ENCODE measurements at regions not wholly inside any gene's neighbourhood (a gene's known extent, or its start where the extent isn't known, plus 50 kb on each side); places are given as distances from the start of the nearest gene placed in this dataset.

DNA sequence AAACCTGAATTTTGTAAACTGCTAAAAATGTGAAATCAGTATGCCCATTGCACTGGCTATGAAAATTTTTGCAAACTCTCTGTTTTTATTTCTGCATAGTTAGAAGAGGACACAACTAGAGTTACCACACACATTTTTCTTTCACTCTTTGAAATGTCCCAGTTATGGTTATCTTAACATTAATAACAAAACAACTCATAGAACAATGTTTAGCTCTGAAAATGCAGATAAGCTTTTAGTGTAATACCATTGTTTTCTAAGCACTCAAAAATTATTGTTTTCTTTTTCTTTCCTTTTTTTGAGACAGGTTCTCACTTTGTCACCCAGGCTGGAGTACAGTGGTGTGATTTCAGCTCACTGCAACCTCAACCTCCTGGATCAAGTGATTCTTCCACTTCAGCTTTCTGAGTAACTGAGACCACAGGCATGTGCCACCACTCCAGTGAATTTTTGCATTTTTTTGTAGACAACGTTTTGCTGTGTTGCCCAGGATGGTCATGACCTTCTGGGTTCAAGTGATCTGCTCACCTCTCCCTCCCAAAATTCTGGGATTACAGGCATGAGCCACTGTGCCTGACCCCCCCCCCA, 1204.5 kb upstream of the ZEB2 start:
- TF ChIP-seq, protein P1, sequence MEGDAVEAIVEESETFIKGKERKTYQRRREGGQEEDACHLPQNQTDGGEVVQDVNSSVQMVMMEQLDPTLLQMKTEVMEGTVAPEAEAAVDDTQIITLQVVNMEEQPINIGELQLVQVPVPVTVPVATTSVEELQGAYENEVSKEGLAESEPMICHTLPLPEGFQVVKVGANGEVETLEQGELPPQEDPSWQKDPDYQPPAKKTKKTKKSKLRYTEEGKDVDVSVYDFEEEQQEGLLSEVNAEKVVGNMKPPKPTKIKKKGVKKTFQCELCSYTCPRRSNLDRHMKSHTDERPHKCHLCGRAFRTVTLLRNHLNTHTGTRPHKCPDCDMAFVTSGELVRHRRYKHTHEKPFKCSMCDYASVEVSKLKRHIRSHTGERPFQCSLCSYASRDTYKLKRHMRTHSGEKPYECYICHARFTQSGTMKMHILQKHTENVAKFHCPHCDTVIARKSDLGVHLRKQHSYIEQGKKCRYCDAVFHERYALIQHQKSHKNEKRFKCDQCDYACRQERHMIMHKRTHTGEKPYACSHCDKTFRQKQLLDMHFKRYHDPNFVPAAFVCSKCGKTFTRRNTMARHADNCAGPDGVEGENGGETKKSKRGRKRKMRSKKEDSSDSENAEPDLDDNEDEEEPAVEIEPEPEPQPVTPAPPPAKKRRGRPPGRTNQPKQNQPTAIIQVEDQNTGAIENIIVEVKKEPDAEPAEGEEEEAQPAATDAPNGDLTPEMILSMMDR (conservative IDR thresholded peaks at IDR 0.05; ENCODE audit: low read depth, low read length), result no peak
- no peak overlapping the region for H3K4me3 ChIP-seq (ENCODE audit: low read length)
- DNase-seq (ENCODE audit: low read depth), result no peak

GRCh38 chr2:145723872-145724271, 1204.0 kb upstream of the ZEB2 start:
- no peak for DNase-seq (ENCODE audit: low read depth)
- TF ChIP-seq, protein P1 (conservative IDR thresholded peaks at IDR 0.05; ENCODE audit: low read depth, low read length), result no peak
- H3K4me3 ChIP-seq (ENCODE audit: low read length), result no peak overlapping the region

GRCh38 chr2:145721681-145722080, 1201.8 kb upstream of the ZEB2 start:
- no peak for DNase-seq (ENCODE audit: low read depth)
- TF ChIP-seq, protein P1 (conservative IDR thresholded peaks at IDR 0.05; ENCODE audit: low read depth, low read length), result no peak
- H3K4me3 ChIP-seq (ENCODE audit: low read length), result no peak overlapping the region

GRCh38 chr2:145715601-145716000, 1195.7 kb upstream of the ZEB2 start:
- TF ChIP-seq, protein P1 (conservative IDR thresholded peaks at IDR 0.05; ENCODE audit: low read depth, low read length), result no peak
- no peak for DNase-seq (ENCODE audit: low read depth)
- H3K4me3 ChIP-seq (ENCODE audit: low read length), result no peak overlapping the region

GRCh38 chr2:145710303-145710702, 1190.4 kb upstream of the ZEB2 start:
- TF ChIP-seq, protein P1 (conservative IDR thresholded peaks at IDR 0.05; ENCODE audit: low read depth, low read length), result no peak
- no peak overlapping the region for H3K4me3 ChIP-seq (ENCODE audit: low read length)

DNA sequence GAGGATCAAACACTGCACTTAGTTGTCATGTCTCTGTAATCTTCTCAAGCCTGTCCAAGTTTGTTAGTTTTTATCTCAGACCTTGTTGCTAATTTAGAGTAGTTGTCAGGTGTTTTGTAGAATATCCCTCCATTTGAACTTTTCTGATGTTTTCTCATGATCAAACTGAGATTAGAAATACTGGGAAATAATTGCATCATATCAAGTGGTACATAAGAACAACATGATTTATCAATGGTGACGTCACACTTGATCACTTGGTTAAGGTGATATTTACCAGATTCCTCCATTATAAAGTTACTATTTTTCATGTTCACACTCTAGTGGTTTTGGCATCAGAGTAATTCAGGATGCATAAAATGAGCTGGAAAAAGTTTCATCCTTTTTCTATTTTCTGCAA, 1182.4 kb upstream of the ZEB2 start:
- TF ChIP-seq, protein P1 (conservative IDR thresholded peaks at IDR 0.05; ENCODE audit: low read depth, low read length), result no peak
- no peak overlapping the region for H3K4me3 ChIP-seq (ENCODE audit: low read length)
- DNase-seq (ENCODE audit: low read depth), result no peak

More at GRCh38 chr2:145710303-145710702, 1190.4 kb upstream of the ZEB2 start:
- no peak for DNase-seq (ENCODE audit: low read depth)

DNA sequence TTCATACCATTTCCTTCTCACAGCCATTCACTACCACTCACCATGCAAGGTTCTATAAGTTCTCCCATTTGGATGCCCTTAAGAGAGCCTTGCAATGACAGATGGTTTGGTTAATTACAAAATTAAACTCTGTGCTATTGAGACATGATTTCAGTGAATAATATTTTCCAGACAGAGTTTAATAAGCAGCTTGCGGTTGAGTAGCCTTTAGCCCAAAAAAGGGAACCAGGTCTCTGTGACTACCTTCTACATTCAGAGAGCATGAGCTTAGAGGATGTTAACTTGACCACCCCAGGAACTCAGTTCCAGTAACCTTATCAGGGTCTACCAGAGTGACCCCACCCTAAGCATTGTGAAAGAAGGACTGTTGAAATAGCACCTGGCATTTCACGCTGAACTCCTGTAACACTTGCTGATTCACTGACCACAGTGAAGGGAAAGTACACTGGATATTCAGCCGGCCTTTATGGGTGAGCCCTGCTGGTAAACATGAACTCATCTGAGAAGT, 1173.1 kb upstream of the ZEB2 start:
- no peak for DNase-seq (ENCODE audit: low read depth)
- H3K4me3 ChIP-seq (ENCODE audit: low read length), result no peak overlapping the region
- TF ChIP-seq, protein P1 (conservative IDR thresholded peaks at IDR 0.05; ENCODE audit: low read depth, low read length), result no peak
